NOMO-1 (cell line): ENCODE measurements at regions not wholly inside any gene's neighbourhood (a gene's known extent, or its start where the extent isn't known, plus 50 kb on each side); places are given as distances from the start of the nearest gene placed in this dataset.
A peak's percentile ranks its signal among the peaks of the same experiment; 100 is the strongest.

Source experiments
- DNase-seq, 2 experiments: peaks; one replicate each; lab custom pipeline; 2025; ENCODE audit not compliant: unreplicated experiment in 2 of 2; lab: John Stamatoyannopoulos, UW

DNA sequence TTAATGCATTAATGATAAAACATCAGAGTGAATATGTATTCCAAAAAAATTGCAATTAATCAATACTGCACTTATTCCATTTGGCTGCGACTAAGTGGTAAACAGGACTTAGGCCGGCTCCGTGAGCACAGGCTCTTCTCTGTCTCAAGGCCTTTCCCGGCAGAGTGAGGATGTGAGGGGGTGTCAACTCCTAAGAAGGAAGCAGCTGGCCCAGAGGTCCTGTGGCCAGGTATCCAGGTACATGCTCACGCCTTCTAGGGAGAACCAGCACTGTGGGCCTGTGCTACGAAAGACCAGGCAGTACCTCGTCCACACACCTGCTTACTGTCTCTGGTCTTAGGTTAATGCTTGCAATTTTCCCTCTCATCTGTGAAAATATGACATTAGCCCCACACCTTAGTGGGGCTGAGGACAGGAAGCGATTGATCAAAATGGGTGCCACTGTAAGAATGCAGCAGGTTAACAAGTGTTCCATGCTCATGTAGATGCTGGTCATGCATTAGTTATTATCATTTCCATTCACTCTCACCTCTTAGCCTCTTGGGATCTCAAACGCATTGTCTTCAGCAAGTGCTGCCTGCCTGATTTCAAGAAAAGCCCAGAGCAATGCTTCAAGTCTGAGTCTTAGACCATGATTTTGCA is 175.3 kb downstream of the ABHD5 start:
- no peak for DNase-seq

- no peak for DNase-seq
Measured at GRCh38 chr3:43866529-43867353, 176.0 kb downstream of the ABHD5 start.

DNA sequence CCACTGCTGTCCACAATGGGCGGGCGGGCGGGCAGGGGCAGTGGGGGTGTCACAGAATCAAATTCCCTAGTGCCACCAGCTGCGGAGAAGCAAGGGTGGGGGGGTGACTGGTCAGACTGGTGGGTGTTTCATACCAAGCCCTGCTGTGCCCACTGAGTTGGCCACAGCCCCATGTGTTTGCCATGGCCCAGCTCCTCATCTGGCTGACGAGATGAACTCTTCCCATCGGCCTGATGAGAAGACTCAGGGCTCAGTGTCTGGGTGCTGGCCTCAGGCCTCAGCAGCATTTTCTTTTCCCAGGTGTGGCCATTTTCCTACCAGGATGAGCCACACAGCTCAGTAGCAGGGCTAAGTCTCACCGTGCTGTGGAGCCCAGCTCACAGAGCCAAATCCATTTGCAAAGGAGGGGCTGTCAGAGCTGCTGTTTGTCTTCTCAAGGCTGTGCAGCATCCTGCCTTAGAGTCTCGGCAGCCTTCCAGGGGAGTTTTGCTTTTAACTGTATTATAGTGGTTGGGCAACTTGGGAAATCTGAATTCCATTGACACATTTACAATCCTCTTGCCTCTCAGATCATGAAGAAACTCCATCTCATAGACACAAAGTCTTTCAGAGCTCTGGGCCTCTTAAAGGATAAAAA is 176.8 kb downstream of the ABHD5 start:
- DNase-seq = no peak

- no peak for DNase-seq
Measured at GRCh38 chr3:43869491-43869890, 178.8 kb downstream of the ABHD5 start.

GRCh38 chr3:43870120-43870519 is 179.4 kb downstream of the ABHD5 start:
- no peak for DNase-seq

DNA sequence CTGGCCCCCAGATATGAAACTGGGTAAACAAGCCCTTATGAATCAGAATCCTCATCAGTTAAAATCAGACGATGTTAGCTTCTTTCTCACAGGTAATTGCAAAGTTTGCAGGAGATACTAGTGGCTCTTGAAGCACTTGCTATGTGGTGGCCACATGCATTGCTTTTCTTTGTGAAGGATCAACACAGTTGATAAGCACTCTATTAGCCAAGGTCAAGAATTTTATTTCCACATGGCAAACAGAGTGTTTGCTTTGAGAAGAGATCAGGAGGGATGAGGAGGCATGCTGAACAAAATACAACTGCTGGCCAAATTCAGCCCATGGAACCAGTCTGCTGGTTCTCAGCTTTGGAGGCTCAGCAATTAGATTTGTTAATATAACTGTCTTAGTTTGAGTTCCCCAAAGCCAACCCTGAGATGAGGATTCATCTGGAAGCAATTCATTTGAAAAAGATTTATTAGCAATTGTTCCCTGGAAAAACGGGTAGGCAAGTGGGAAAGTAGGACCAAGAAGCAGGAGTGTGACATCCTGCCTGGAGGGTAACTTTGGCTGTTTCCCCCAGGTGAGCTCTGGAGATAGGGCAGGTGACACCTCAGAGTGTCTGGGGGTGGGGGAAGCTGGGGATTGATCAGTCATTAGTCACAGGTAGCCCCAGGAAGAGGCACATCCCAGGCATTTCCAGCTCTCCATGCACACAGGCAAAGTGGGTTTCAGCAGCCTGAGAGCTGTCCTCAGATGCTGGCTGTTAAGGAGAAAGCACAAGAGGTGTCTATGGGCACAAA is 180.3 kb downstream of the ABHD5 start:
- DNase-seq = no peak

DNA sequence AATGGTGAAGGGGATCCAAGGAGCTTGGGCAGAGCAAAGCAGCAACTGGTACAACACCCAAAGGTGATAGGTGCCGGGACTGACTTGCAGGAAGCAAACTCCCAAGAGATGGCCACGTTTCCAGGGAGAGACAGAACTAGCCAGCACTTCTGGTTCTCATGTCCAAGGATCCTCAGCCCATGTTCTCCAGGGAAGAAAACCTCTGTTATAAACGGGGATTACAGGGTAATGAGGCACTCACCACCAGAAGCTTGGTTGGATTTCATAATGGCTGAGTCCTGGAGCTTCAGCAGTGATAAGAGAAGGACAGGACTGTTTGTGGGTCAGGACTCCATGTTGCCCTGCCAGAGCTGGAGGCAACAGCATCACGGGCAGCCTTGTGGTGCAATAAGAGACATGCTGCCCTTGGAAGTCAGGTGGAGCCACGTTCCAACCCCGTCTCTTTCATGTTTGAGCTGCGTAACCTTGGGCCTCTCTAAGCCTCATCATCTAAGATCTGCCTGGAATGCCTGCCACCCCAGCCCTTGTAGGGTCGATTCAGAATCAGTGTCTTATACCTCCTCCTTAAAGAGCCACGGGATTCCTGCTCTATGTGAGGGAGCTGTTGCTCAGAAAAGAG is 181.0 kb downstream of the ABHD5 start:
- DNase-seq = no peak

DNA sequence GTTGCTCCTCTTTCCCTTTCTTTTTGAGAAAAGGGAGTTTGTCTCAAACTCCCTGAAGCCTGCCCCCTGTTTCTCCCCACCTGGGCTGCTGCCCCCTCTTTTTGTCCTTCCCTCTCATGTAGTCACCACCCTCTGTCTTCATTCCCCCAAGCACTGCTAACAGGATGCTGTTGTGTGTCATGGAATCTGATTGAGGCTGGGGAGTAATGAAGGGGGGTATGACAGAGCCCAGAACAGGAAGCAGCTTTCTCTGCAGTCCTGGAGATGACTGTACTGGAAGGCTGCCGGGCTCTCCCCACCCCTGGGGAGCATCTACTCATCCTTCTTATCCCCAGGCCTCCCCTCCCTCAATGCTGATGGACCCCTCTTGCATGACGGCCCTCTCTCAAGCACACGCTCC is 181.6 kb downstream of the ABHD5 start:
- no peak for DNase-seq

- peak; percentile 12 to 25 for DNase-seq
Measured at GRCh38 chr3:43872901-43873300, 182.2 kb downstream of the ABHD5 start.

DNA sequence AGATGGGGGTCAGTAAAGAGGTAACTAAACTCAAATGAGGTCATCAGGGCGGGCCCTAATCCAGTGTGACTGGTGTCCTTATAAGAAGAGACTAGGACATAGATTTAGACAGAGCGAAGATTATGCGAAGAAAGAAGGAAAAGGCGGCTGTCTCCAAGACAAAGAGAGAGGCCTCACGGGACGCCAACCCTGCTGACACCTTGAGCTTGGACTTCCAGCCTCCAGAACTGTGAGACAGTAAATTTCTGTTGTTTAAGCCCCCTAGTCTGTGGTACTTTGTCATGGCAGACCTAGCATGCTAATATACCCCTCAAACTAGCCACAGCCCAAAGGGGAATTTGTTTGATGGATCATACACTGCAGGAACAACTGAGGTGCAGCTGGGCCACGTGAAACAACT is 183.0 kb downstream of the ABHD5 start:
- DNase-seq = no peak

DNA sequence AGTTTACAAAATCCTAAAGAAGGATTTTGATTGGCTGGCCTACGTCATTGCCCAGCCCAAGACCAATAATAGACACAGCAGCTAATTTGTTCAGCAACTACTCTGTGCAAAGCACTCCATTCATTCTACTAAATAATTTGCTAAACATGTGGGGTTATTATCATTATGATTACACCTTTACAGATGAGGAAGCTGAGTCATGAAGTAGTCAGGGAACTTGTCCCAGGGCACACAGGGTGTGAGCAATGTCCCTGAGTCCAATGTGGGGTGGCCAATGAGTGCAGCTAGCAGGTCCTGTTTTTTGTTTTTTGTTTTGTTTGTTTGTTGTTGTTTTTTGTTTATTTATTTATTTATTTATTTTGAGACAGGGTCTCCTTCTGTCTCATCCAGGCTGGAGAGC is 183.6 kb downstream of the ABHD5 start:
- DNase-seq = no peak

DNA sequence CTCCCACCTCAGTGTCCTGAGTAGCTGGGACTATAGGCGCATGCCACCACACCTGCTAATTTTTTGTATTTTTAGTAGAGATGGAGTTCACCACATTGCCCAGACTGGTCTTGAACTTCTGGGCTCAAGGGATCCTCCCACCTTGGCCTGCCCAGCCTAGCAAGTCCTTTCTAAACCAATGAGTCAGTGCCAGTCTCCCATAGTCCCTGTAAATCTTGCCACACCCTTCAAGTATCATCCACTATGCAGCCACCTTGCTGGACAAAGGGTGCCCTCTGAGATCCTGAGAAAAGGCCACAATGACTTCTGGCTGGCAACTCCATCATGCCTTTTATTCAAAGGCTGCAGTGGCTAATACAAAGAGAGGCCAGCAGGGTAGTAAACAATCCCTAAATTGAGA is 184.0 kb downstream of the ABHD5 start:
- DNase-seq = no peak

DNA sequence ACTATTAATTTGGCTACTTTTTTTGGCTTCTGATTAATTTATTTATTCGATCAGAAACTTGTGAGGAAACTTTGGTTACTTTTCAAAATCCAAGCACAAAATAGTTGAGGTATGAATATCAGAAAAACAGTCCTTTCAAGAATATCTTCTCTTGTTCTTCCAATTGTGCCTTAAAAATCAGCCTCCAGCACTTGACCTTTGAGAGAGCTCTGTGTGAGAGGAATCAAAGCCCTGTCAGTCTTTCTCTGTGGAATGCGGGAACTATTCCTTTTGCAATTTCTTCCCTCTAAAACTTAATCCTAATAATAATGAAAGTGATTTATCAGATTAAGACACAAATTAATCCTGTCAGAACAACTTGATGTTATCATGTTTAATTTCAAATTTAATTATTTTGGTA is 185.9 kb downstream of the ABHD5 start:
- DNase-seq = no peak

- DNase-seq = peak; percentile 22 to 28
Measured at GRCh38 chr3:43879166-43879565, 188.4 kb downstream of the ABHD5 start.

DNA sequence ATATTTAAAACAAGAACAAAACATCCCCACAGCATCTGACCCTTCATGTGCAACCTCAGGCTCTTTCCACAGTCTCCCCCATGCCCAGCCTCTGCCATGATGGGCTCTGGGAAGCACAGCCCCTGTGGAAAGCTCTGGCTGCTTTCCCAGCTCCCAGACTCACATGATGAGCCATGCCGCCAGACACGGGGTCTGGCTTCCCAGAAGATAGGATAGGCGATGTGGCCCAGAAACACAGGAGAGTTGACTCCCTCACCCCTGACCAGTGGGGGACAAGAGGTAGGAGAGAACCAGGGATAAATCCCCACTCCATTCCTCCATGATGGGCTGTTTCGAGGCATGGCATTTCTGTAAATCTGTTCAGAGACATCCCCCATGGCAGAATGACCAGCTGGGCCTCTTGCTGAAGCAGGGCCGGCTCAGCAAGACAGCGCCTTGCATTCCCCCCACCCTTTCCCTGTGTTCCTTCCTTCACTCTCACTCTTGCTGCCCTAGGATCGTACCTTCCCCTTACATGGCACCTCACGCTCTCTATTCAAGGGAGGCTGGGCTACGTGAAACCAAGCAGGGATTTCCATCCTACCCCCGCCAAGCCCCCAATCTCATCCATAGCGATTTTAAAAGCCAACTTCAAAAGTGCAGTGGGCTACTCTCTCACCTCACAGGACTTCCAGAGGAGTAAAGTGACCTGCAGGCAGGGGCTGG is 192.4 kb downstream of the ABHD5 start:
- no peak for DNase-seq

GRCh38 chr3:43883729-43884396 is 193.1 kb downstream of the ABHD5 start:
- no peak for DNase-seq

DNA sequence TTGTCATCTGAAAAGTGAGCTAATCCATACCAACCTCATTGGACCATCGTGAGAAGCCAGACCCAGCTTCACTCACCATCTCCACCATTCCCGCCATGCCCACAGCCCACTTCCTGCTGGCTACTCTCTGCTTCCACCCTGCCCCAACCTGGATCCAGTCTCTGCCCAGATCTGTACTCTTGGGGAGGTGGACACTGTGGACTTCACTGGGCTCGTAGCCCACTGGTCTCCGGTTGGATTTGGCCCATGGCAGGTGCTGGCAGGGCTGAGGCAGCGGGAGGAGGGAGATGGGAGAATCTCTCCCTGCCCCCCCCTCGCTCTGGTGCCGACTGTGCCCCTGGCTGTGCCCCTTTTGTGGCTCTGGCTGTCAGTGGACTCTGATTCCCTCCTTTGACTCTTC is 193.8 kb downstream of the ABHD5 start:
- DNase-seq = no peak

GRCh38 chr3:43885908-43886618 is 195.3 kb downstream of the ABHD5 start:
- no peak for DNase-seq

DNA sequence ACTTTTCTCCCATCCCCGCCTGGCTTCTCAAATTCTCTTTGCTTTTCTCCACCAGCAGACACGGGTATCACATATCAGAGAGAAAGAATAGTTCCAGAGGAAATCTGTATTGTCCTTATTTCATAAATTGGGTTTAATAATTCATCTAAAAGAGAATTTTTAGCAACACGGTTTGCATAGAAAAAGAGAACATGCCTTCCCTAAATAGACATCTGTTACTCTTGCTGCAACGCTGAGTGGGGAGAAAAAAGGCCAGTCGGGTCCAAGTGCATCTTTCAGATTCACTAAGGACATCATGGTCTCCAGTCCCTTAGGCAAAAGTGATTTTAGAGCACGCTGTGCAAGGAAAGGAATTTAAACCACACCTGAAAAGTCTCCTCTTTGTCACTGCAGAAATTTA is 201.3 kb downstream of the ABHD5 start:
- DNase-seq = peak; percentile 8 to 48
